ENCODE measurements at regions not wholly inside any gene's neighbourhood (a gene's known extent, or its start where the extent isn't known, plus 50 kb on each side); places are given as distances from the start of the nearest gene placed in this dataset.

DNA sequence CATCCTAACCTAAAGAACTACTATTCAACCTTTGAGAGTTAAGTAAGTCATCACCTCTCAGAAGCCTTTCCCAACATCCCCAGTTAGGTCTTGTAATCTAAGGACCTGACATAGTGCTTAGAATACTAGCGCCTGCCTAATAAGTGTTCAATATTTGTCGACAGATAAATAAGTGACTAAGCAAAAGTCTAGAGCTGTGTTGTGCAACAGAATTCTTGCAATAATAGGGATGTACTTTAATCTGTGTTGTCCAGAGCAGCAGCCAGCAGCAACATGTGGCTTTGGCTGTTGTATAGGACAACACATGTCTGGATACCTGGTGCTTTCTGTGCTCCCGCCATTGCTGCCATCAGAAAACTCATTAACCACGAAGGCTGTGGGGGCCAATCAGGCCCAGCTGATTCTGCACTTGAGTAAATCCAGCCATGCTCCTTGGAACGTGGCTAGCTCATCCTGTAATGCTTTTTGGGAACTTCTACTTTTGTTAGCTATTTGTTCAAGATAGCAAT, 66.8 kb upstream of the NTM start:
- no peaks in the 10 kb centered on the region for H4K20me1 ChIP-seq (ENCODE audit: insufficient read depth, low read length)
- DNase-seq (ENCODE audit: low spot score) = no peak
- no peak overlapping the region for H2AFZ ChIP-seq (ENCODE audit: low read length)
- BruUV-seq (replicated peaks) = no TSS peak
- ChIA-PET CTCF (ENCODE audit: unreplicated experiment) (no interaction called here), POLR2A (interaction anchor here (0.6 to 0.7 kb wide), 2 partner anchors 10 to 22 kb away, joined by 3 to 4 read pairs; no protein-coding TSS in a partner anchor)
- no peaks in the 10 kb centered on the region for H3K79me2 ChIP-seq (ENCODE audit: insufficient read depth, low read depth, low read length)
- TF ChIP-seq EZH2phosphoT487 (IDR thresholded peaks at IDR 0.05; ENCODE audit: borderline replicate concordance, low read depth, low read length) = no peak
- TF ChIP-seq, protein P1, sequence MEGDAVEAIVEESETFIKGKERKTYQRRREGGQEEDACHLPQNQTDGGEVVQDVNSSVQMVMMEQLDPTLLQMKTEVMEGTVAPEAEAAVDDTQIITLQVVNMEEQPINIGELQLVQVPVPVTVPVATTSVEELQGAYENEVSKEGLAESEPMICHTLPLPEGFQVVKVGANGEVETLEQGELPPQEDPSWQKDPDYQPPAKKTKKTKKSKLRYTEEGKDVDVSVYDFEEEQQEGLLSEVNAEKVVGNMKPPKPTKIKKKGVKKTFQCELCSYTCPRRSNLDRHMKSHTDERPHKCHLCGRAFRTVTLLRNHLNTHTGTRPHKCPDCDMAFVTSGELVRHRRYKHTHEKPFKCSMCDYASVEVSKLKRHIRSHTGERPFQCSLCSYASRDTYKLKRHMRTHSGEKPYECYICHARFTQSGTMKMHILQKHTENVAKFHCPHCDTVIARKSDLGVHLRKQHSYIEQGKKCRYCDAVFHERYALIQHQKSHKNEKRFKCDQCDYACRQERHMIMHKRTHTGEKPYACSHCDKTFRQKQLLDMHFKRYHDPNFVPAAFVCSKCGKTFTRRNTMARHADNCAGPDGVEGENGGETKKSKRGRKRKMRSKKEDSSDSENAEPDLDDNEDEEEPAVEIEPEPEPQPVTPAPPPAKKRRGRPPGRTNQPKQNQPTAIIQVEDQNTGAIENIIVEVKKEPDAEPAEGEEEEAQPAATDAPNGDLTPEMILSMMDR (conservative IDR thresholded peaks at IDR 0.05; ENCODE audit: low read length) = no peak
- intact Hi-C loops (cut with micrococcal nuclease; ENCODE audit: unreplicated experiment) = no loop called here
- no peaks in the 10 kb centered on the region for H3K4me1 ChIP-seq (ENCODE audit: insufficient read depth, low read length, poor library complexity, severe bottlenecking)
- no peak overlapping the region for H3K27ac ChIP-seq (ENCODE audit: low read depth, low read length, poor library complexity, severe bottlenecking)
- no peak overlapping the region for H3K4me3 ChIP-seq (ENCODE audit: low read depth, low read length, poor library complexity, severe bottlenecking)
- no peaks in the 10 kb centered on the region for H3K9me3 ChIP-seq (ENCODE audit: low read length)
- no peak overlapping the region for H3K4me2 ChIP-seq (ENCODE audit: low read length)
- H3K36me3 ChIP-seq (ENCODE audit: insufficient read depth, low read length) = no peaks in the 10 kb centered on the region
- H3K9me2 ChIP-seq (ENCODE audit: insufficient read depth, low read length) = no peaks in the 10 kb centered on the region

DNA sequence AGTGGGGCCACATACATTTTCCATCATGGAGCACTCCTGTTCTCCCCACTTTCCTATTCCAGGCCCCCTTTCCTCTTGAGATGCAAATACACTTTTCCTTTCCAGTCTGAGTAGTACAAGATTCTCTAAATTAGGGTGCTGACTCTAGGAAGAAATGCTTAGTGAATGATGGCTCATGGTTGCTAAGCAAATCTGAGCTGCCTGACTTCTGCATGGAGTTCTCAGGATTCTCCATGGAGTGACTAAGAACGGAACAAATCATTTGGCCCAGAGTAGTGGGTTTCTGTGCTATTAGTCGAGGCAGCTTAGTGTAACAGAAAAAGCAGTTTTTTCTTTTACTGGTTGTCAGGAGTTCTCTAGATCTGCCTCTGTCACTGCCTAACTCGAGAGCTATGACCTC, 65.4 kb upstream of the NTM start:
- BruUV-seq (replicated peaks) = no TSS peak
- POLR2A ChIA-PET = interaction anchor here (0.8 to 1.3 kb wide), 2 partner anchors 9 to 12 kb away, joined by 3 read pairs; no protein-coding TSS in a partner anchor
- TF ChIP-seq EZH2phosphoT487 (IDR thresholded peaks at IDR 0.05; ENCODE audit: borderline replicate concordance, low read depth, low read length) = no peak
- no peak overlapping the region for H3K4me3 ChIP-seq (ENCODE audit: low read depth, low read length, poor library complexity, severe bottlenecking)
- CTCF ChIA-PET (ENCODE audit: unreplicated experiment) = no interaction called here
- H3K4me1 ChIP-seq (ENCODE audit: insufficient read depth, low read length, poor library complexity, severe bottlenecking) = no peaks in the 10 kb centered on the region
- intact Hi-C loops (cut with micrococcal nuclease; ENCODE audit: unreplicated experiment) = no loop called here
- H3K4me2 ChIP-seq (ENCODE audit: low read length) = no peak overlapping the region
- H3K9me3 ChIP-seq (ENCODE audit: low read length) = no peaks in the 10 kb centered on the region
- H3K27ac ChIP-seq (ENCODE audit: low read depth, low read length, poor library complexity, severe bottlenecking) = no peak overlapping the region
- no peaks in the 10 kb centered on the region for H3K79me2 ChIP-seq (ENCODE audit: insufficient read depth, low read depth, low read length)
- H2AFZ ChIP-seq (ENCODE audit: low read length) = no peak overlapping the region
- H4K20me1 ChIP-seq (ENCODE audit: insufficient read depth, low read length) = no peaks in the 10 kb centered on the region
- no peaks in the 10 kb centered on the region for H3K36me3 ChIP-seq (ENCODE audit: insufficient read depth, low read length)
- no peak for DNase-seq (ENCODE audit: low spot score)
- no peaks in the 10 kb centered on the region for H3K9me2 ChIP-seq (ENCODE audit: insufficient read depth, low read length)

DNA sequence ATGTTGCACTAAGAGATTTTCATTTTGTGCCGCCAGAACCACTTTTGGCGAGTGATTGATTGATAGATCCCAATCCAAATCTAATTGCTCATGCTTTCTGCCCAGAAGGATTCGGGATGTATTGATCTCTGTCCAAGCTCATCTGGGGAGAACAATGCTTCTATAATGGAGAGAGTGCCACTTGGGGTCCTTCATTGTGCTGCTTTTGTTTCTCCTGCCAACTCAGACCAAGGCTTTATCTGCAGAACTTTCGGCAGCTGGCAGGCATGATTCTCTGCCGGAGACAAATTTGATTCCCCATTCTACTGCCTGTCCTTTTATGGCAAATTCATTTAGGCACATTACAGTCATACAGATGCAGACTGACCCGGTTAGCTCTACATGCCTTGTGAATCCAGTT, 62.9 kb upstream of the NTM start:
- intact Hi-C loops (cut with micrococcal nuclease; ENCODE audit: unreplicated experiment) = no loop called here
- Histone ChIP-seq H3K4me3 (ENCODE audit: low read depth, low read length, poor library complexity, severe bottlenecking) (no peak overlapping the region), H3K36me3 (ENCODE audit: insufficient read depth, low read length) (no peaks in the 10 kb centered on the region), H3K79me2 (ENCODE audit: insufficient read depth, low read depth, low read length) (no peaks in the 10 kb centered on the region), H2AFZ (ENCODE audit: low read length) (no peak overlapping the region), H3K27ac (ENCODE audit: low read depth, low read length, poor library complexity, severe bottlenecking) (no peak overlapping the region), H3K9me3 (ENCODE audit: low read length) (no peaks in the 10 kb centered on the region), H3K9me2 (ENCODE audit: insufficient read depth, low read length) (no peaks in the 10 kb centered on the region), H3K4me1 (ENCODE audit: insufficient read depth, low read length, poor library complexity, severe bottlenecking) (no peaks in the 10 kb centered on the region), H4K20me1 (ENCODE audit: insufficient read depth, low read length) (no peaks in the 10 kb centered on the region), H3K4me2 (ENCODE audit: low read length) (no peak overlapping the region)
- TF ChIP-seq EZH2phosphoT487 (IDR thresholded peaks at IDR 0.05; ENCODE audit: borderline replicate concordance, low read depth, low read length) = no peak
- TF ChIP-seq, protein P1 (conservative IDR thresholded peaks at IDR 0.05; ENCODE audit: low read length) = no peak
- no peak for DNase-seq (ENCODE audit: low spot score)
- ChIA-PET CTCF (ENCODE audit: unreplicated experiment) (no interaction called here), POLR2A (no interaction called here)
- no TSS peak for BruUV-seq (replicated peaks)
